ENCODE measurements at regions not wholly inside any gene's neighbourhood (a gene's known extent, or its start where the extent isn't known, plus 50 kb on each side); places are given as distances from the start of the nearest gene placed in this dataset.

DNA sequence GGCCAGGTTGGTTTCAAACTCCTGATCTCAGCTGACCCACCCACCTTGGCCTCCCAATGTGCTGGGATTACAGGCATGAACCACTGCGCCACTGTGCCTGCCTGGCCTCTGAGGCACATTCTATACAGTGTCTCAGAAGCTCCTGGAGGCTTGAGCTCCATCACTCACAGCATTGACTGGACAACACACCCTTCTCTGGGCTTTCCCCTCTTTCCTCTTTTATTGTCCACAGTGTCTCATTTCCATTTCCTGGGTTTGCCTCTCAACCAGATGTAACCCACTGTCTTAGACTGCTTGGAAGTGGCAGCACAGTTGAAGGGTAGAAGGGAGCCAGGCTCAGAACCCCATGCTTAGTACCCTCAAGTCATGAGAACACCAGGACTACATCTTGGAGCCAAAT is 208.1 kb downstream of the MTX2 start:
- TF ChIP-seq, protein P1, sequence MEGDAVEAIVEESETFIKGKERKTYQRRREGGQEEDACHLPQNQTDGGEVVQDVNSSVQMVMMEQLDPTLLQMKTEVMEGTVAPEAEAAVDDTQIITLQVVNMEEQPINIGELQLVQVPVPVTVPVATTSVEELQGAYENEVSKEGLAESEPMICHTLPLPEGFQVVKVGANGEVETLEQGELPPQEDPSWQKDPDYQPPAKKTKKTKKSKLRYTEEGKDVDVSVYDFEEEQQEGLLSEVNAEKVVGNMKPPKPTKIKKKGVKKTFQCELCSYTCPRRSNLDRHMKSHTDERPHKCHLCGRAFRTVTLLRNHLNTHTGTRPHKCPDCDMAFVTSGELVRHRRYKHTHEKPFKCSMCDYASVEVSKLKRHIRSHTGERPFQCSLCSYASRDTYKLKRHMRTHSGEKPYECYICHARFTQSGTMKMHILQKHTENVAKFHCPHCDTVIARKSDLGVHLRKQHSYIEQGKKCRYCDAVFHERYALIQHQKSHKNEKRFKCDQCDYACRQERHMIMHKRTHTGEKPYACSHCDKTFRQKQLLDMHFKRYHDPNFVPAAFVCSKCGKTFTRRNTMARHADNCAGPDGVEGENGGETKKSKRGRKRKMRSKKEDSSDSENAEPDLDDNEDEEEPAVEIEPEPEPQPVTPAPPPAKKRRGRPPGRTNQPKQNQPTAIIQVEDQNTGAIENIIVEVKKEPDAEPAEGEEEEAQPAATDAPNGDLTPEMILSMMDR (IDR thresholded peaks at IDR 0.05) = no peak
- Histone ChIP-seq H3K9me3 (no peaks in the 10 kb centered on the region), H3K36me3 (no peaks in the 10 kb centered on the region), H3K27ac (no peak overlapping the region), H3K4me1 (no peaks in the 10 kb centered on the region), H3K27me3 (no peaks in the 10 kb centered on the region), H3K4me3 (no peak overlapping the region)
- DNase-seq (ENCODE audit: low spot score) = no peak

GRCh38 chr2:176479961-176480360 is 210.7 kb downstream of the MTX2 start:
- H3K4me1 ChIP-seq = no peaks in the 10 kb centered on the region
- no peaks in the 10 kb centered on the region for H3K36me3 ChIP-seq
- DNase-seq (ENCODE audit: low spot score) = no peak
- H3K4me3 ChIP-seq = no peak overlapping the region
- H3K27me3 ChIP-seq = no peaks in the 10 kb centered on the region
- H3K27ac ChIP-seq = no peak overlapping the region
- TF ChIP-seq, protein P1 (IDR thresholded peaks at IDR 0.05) = no peak
- H3K9me3 ChIP-seq = no peaks in the 10 kb centered on the region

GRCh38 chr2:176482107-176482506 is 212.9 kb downstream of the MTX2 start:
- Histone ChIP-seq H3K27me3 (no peaks in the 10 kb centered on the region), H3K9me3 (no peaks in the 10 kb centered on the region), H3K36me3 (no peaks in the 10 kb centered on the region), H3K27ac (no peak overlapping the region), H3K4me3 (no peak overlapping the region), H3K4me1 (no peaks in the 10 kb centered on the region)
- TF ChIP-seq, protein P1 (IDR thresholded peaks at IDR 0.05) = no peak
- no peak for DNase-seq (ENCODE audit: low spot score)

- no peak overlapping the region for H3K27ac ChIP-seq
- DNase-seq (ENCODE audit: low spot score) = no peak
Measured at GRCh38 chr2:176483476-176483875, 214.2 kb downstream of the MTX2 start.

DNA sequence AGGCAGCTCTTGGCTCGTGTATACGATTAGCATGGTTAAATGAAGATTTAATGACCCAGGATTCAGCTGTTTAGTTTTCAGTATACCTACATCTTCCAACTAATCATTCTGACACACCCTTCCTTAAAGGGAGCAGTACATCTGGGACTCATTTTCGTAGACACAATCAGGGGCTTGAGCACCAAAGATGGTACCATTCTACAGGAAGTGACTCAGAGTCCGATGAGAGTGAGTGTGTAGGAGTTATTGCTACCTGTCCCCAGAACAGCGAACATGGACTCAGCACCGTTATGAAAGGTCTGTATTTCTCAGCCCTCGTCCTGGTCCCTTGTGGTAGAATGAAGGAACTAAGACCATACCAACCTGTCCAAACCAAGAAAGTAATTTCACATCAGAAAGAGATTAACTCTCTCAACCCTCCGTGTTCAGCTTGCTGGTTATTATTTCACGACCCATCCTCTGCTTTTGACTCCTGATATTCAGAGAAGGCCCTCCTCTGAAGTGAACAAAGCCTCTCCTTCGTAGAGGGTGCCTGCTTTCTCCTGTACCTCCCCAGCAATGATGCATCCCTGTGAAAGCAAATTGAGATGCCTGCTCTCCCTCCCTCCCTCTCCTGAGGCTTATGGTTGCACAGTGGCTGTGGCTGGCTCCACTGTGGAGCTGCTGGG is 214.8 kb downstream of the MTX2 start:
- no peak overlapping the region for H3K27ac ChIP-seq
- H3K36me3 ChIP-seq = no peaks in the 10 kb centered on the region
- H3K9me3 ChIP-seq = no peaks in the 10 kb centered on the region
- H3K4me3 ChIP-seq = no peak overlapping the region
- no peaks in the 10 kb centered on the region for H3K4me1 ChIP-seq
- no peaks in the 10 kb centered on the region for H3K27me3 ChIP-seq
- DNase-seq (ENCODE audit: low spot score) = no peak
- TF ChIP-seq, protein P1 (IDR thresholded peaks at IDR 0.05) = no peak

More at GRCh38 chr2:176483476-176483875, 214.2 kb downstream of the MTX2 start:
- Histone ChIP-seq H3K36me3 (no peaks in the 10 kb centered on the region), H3K4me1 (no peaks in the 10 kb centered on the region), H3K4me3 (no peak overlapping the region), H3K9me3 (no peaks in the 10 kb centered on the region), H3K27me3 (no peaks in the 10 kb centered on the region)
- TF ChIP-seq, protein P1 (IDR thresholded peaks at IDR 0.05) = no peak

DNA sequence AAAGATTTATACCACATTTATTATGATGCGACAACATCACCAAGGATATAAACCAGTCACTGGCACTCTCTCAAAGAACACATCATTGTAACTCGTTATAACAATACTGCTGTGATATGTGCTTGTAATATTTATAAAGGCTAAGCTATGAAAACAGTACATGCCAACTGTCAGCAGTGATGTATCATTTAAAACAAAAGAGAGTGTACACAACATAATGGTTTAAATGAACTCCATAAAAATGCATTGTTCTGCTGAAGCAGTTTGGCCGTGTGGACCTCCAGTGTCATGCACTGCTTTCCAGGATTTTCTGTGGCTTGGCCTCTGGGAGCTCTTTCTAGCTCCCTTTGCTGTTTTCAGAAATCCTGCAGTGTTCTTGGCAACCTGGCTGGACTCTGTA is 215.6 kb downstream of the MTX2 start:
- no peak for DNase-seq (ENCODE audit: low spot score)
- no peak overlapping the region for H3K4me3 ChIP-seq
- no peak overlapping the region for H3K27ac ChIP-seq
- no peaks in the 10 kb centered on the region for H3K27me3 ChIP-seq
- H3K4me1 ChIP-seq = no peaks in the 10 kb centered on the region
- TF ChIP-seq, protein P1 (IDR thresholded peaks at IDR 0.05) = no peak
- no peaks in the 10 kb centered on the region for H3K9me3 ChIP-seq
- H3K36me3 ChIP-seq = no peaks in the 10 kb centered on the region
